ENCODE measurements at regions not wholly inside any gene's neighbourhood (a gene's known extent, or its start where the extent isn't known, plus 50 kb on each side); places are given as distances from the start of the nearest gene placed in this dataset.
"Not testable (repeated sequence)": the region's sequence is repeated elsewhere in the genome, so short reads cannot be mapped to it uniquely, and the experiment has no call there.

DNA sequence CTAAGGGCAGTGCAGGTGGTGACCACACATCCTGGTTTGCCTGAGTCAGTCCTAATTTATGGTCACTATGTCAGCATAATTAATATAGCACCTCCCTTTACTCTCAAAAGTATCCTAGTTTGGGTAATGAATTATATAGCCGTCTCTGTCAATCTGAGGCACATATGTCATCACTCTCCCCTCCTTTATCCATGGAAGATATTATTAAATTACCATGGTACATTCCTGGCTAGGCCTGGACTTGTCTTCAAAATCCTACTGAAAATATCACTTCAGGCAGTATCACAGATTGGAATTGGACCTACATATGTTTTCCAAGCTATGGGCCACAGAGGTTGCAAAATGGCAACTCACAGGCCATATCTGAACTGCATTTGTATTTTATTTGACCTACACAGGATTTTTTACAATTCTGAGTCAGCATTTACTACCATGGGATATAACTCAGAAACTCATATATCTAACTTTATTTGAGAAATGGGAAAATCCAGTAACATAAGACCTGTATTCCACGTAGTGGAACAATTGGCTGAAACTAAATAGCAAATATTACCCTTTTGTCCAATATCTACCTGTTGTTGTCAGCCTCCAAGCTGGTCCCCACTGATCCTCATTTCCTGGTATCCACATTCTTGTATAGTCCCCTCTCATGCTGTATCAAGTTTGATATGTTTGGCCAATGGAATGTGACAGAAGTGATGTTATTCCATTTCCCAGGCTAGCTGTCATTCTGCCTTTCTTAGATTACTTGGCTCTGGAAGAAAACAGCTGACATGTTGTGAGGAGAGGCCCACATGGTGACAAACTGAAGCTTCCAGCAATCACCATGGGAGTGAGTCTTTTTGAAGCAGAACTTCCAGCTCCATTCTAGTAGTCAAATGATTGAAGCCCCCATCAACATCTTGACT lies 102.5 kb upstream of the MDM1 start:
- Mint-ChIP-seq H3K27ac (no peak overlapping the region), H3K9me3 (peaks cover 27% of the 10 kb centered on the region), H3K36me3 (ENCODE audit: low read depth) (peaks cover 33% of the 10 kb centered on the region), H3K4me3 (no peak overlapping the region), H3K4me1 (ENCODE audit: low read depth) (peaks cover 1% of the 10 kb centered on the region), H3K27me3 (ENCODE audit: low read depth) (no peaks in the 10 kb centered on the region)

DNA sequence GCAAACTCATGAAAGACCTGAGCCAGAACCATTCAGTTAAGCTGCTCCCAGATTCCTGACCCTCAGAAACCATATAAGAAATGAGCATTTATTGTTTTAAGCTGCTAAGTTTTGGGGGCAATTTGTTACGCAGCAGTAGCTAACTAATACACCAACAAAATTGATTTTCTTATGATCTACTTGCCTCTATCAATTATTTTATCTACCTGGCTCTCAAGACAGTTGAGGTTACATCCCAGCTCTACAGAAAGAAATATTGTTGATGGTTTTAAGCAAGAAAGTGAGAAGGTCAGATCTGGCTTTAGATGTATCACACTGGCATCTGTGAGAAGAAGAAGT lies 103.1 kb upstream of the MDM1 start:
- peaks cover 27% of the 10 kb centered on the region for H3K9me3 Mint-ChIP-seq
- H3K27me3 Mint-ChIP-seq (ENCODE audit: low read depth) = no peaks in the 10 kb centered on the region
- no peak overlapping the region for H3K4me3 Mint-ChIP-seq
- peaks cover 33% of the 10 kb centered on the region for H3K36me3 Mint-ChIP-seq (ENCODE audit: low read depth)
- no peak overlapping the region for H3K27ac Mint-ChIP-seq
- peaks cover 3% of the 10 kb centered on the region for H3K4me1 Mint-ChIP-seq (ENCODE audit: low read depth)

DNA sequence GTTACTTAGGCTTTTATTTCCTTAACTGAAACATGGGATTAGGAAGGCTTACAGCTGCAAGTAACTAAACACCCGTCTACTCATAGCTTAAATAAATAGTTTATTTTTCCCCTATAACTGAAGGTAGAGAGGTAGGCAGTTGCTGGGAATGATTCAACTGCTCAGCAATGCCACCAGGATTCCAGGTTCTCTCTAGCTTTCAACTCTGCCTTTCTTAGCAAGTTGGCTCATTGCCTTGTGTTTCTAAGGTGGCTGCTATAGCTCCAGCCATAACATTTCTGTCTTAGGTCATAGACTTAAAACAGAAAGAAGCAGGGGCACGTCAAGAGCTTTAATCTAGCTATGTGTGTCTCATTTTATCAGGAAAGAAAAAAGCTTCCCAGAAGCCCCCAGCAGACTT lies 103.7 kb upstream of the MDM1 start:
- Mint-ChIP-seq H3K27ac (no peak overlapping the region), H3K27me3 (ENCODE audit: low read depth) (no peaks in the 10 kb centered on the region), H3K36me3 (ENCODE audit: low read depth) (peaks cover 33% of the 10 kb centered on the region), H3K4me3 (no peak overlapping the region), H3K9me3 (peaks cover 27% of the 10 kb centered on the region), H3K4me1 (ENCODE audit: low read depth) (peaks cover 3% of the 10 kb centered on the region)

DNA sequence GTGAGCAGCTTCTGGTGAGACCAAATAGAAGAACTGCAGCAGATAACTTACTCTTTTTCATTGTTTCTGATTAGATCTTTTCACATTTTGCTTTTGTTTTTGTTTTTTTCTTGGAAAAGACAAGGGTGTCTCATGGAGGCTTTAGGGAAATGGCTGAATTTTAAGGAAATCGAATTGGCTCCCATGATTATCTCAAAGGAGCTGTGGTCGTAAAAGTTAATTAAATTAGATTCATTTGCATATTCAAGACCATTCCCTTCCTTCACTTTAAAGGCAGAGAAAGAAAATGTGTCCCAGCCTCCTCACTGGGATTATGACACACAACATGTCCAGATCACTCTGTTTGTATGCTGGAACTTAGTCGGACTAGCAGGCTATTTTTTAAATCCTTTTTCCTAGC lies 106.4 kb upstream of the MDM1 start:
- Mint-ChIP-seq H3K27me3 (ENCODE audit: low read depth) (no peaks in the 10 kb centered on the region), H3K4me1 (ENCODE audit: low read depth) (peaks cover 25% of the 10 kb centered on the region), H3K9me3 (peaks cover 29% of the 10 kb centered on the region), H3K27ac (no peak overlapping the region), H3K36me3 (ENCODE audit: low read depth) (peaks cover 37% of the 10 kb centered on the region), H3K4me3 (no peak overlapping the region)

DNA sequence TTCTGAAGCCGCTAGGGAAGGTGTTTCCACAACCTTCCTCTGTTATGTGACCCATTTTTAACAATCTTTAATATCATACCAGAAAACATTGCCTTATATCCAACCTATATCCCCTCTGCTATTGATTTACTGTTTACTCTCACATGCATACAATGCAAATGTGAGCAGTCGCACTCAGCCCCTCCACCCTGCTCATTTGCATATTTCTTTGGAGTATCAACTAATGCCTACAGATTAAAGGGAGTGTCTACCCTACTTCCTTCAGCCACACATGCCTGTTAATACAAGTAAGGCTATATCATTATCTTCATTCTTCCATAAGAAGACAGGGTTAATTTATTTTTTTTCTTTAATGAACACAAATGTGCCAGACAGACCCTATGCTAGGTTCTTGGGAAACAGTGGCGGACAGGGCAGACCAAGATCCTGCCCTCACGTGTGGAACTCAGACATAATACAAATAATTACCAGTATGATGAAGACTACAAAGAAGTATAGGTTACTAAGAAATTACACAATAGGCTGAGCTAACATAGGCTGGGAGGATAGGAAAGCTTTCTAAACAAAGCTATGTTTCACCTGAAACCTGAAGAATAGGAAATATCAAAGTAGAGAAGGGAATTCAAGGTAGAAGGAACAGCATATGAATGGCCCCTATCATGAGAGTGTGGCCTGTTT lies 107.3 kb upstream of the MDM1 start:
- Mint-ChIP-seq H3K36me3 (ENCODE audit: low read depth) (peaks cover 36% of the 10 kb centered on the region), H3K9me3 (peaks cover 30% of the 10 kb centered on the region), H3K27me3 (ENCODE audit: low read depth) (no peaks in the 10 kb centered on the region), H3K4me1 (ENCODE audit: low read depth) (peaks cover 25% of the 10 kb centered on the region), H3K27ac (no peak overlapping the region), H3K4me3 (no peak overlapping the region)

DNA sequence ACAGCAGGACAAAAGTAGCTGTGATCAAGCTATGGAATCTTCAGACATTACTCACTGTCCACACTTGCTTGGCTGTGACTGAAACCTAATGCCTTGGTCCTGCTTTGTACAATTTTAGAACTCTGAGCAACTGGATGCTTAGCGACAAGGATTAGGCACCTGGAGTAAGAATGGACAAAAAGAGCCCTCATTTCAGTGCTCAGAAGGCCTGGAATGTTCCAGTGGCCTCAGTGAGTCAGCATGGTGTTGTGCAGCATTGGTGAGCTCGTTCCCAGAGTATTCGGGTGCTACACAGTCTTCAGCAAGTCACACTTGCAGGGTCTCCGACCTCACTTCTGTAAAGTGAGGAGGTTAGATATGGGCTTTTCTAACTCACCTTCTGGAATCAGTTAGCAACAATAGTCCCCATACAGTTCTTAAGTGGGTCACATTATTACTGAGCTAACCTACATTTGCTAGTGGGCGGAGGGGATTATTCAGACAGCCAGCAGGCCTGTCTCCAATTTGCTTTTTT lies 108.0 kb upstream of the MDM1 start:
- Mint-ChIP-seq H3K4me1 (ENCODE audit: low read depth) (peaks cover 26% of the 10 kb centered on the region), H3K9me3 (peaks cover 29% of the 10 kb centered on the region), H3K4me3 (no peak overlapping the region)

DNA sequence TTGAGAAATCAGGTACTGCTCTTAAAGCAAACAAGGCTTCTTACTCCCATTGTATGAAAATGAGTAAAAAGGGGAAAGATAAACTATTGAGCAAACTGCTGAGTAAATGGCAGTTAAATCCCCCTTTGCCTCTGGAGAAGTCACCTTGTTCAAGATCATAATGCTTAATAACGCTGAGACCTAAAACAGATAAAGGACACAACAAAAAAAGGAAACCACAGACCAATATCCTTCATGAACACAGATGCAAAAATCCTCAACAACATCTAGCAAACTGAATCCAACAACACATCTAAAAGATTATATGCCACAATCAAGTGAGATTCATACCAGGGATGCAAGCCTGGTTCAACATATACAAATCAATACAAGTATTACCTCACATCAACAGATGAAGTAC lies 109.0 kb upstream of the MDM1 start:
- peaks cover 33% of the 10 kb centered on the region for H3K4me1 Mint-ChIP-seq (ENCODE audit: low read depth)
- H3K27ac Mint-ChIP-seq = no peak overlapping the region
- peak overlapping the region; percentile 9 for H3K4me3 Mint-ChIP-seq
- H3K9me3 Mint-ChIP-seq = peaks cover 21% of the 10 kb centered on the region
- H3K27me3 Mint-ChIP-seq (ENCODE audit: low read depth) = no peaks in the 10 kb centered on the region
- peaks cover 31% of the 10 kb centered on the region for H3K36me3 Mint-ChIP-seq (ENCODE audit: low read depth)

More for the DNA sequence above, 108.0 kb upstream of the MDM1 start:
- no peaks in the 10 kb centered on the region for H3K27me3 Mint-ChIP-seq (ENCODE audit: low read depth)
- H3K36me3 Mint-ChIP-seq (ENCODE audit: low read depth) = peaks cover 36% of the 10 kb centered on the region
- no peak overlapping the region for H3K27ac Mint-ChIP-seq

DNA sequence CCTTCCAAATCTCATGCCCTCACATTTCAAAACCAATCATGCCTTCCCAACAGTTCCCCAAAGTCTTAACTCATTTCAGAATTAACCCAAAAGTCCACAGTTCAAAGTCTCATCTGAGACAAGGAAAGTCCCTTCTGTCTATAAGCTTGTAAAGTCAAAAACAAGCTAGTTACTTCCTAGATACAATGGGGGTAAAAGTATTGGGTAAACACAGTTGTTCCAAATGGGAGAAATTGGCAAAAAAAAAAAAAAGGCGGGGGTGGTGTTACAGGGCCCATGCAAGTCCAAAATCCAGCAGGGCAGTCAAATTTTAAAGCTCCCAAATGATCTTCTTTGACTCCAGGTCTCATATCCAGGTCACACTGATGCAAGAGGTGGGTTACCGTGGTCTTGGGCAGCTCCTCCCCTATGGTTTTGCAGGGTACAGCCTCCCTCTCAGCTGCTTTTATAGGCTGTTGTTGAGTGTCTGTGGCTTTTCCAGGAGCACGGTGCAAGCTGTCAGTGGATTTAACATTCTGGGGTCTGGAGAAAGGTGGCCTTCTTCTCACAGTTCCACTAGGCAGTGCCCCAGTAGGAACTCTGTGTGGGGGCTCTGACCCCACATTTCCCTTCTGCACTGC lies 110.3 kb upstream of the MDM1 start:
- H3K9me3 Mint-ChIP-seq = peaks cover 19% of the 10 kb centered on the region
- H3K36me3 Mint-ChIP-seq (ENCODE audit: low read depth) = peaks cover 29% of the 10 kb centered on the region
- peak overlapping the region; percentile 43 for H3K27ac Mint-ChIP-seq
- H3K4me1 Mint-ChIP-seq (ENCODE audit: low read depth) = peaks cover 43% of the 10 kb centered on the region
- not testable (repeated sequence) for H3K27me3 Mint-ChIP-seq (ENCODE audit: low read depth)
- H3K4me3 Mint-ChIP-seq = peak overlapping the region; percentile 43

DNA sequence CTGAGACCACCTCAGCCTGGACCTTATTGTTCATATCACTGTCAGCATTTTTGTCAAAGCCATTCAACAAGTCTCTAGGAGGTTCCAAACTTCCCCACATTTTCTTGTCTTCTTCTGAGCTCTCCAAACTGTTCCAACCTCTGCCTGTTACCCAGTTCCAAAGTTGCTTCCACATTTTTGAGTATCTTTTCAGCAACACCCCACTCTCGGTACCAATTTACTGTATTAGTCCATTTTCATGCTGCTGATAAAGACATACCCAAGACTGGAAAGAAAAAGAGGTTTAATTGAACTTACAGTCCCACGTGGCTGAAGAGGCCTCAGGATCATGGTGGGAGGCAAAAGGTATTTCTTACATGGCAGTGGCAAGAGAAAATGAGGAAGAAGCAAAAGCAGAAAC lies 111.5 kb upstream of the MDM1 start:
- H3K27ac Mint-ChIP-seq; H3K4me3 Mint-ChIP-seq; H3K27me3 Mint-ChIP-seq (ENCODE audit: low read depth): not testable (repeated sequence)
- peaks cover 19% of the 10 kb centered on the region for H3K9me3 Mint-ChIP-seq
- peaks cover 25% of the 10 kb centered on the region for H3K36me3 Mint-ChIP-seq (ENCODE audit: low read depth)
- peaks cover 53% of the 10 kb centered on the region for H3K4me1 Mint-ChIP-seq (ENCODE audit: low read depth)

DNA sequence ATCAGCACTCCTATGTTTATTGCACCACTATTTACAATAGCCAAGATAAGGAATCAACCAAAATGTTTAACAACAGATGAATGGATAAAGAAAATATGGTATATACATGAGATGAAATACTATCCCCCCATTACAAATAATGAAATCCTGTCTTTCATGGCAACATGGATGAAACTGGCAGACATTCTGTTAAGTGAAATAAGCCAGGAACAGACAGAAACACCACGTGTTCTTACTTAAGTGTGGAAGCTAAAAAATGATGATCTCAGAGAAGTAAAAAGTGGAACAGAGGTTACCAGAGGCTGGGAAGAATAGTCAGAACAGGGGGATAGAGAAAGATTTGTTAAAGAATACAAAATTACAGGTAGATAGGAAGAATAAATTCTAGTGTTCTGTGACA lies 113.7 kb upstream of the MDM1 start:
- Mint-ChIP-seq H3K36me3 (ENCODE audit: low read depth) (peaks cover 24% of the 10 kb centered on the region), H3K4me1 (ENCODE audit: low read depth) (peaks cover 67% of the 10 kb centered on the region), H3K4me3 (no peak overlapping the region), H3K9me3 (peaks cover 19% of the 10 kb centered on the region), H3K27me3 (ENCODE audit: low read depth) (no peaks in the 10 kb centered on the region), H3K27ac (no peak overlapping the region)

DNA sequence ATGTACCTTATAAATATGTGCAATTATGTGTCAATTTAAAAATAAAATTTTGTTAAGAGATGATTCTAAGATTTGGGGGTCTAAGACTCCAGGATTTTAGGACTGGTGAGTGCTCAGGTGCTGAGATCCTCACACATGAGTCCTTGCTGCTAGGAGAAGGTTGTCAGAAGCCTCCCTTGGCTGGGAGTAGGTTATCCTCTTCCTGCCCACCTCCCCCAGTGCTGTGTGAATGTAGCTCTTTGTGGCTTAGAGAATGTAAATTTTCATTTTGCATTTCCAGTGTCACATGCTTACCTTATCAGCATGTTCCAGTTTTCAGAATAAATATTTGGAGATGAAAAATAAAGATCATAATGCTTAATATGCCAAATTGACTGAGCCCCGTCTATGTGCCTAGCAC lies 114.2 kb upstream of the MDM1 start:
- Mint-ChIP-seq H3K9me3 (peaks cover 19% of the 10 kb centered on the region), H3K4me3 (peak overlapping the region; percentile 11), H3K36me3 (ENCODE audit: low read depth) (peaks cover 21% of the 10 kb centered on the region), H3K27me3 (ENCODE audit: low read depth) (no peaks in the 10 kb centered on the region), H3K4me1 (ENCODE audit: low read depth) (peaks cover 67% of the 10 kb centered on the region), H3K27ac (no peak overlapping the region)

DNA sequence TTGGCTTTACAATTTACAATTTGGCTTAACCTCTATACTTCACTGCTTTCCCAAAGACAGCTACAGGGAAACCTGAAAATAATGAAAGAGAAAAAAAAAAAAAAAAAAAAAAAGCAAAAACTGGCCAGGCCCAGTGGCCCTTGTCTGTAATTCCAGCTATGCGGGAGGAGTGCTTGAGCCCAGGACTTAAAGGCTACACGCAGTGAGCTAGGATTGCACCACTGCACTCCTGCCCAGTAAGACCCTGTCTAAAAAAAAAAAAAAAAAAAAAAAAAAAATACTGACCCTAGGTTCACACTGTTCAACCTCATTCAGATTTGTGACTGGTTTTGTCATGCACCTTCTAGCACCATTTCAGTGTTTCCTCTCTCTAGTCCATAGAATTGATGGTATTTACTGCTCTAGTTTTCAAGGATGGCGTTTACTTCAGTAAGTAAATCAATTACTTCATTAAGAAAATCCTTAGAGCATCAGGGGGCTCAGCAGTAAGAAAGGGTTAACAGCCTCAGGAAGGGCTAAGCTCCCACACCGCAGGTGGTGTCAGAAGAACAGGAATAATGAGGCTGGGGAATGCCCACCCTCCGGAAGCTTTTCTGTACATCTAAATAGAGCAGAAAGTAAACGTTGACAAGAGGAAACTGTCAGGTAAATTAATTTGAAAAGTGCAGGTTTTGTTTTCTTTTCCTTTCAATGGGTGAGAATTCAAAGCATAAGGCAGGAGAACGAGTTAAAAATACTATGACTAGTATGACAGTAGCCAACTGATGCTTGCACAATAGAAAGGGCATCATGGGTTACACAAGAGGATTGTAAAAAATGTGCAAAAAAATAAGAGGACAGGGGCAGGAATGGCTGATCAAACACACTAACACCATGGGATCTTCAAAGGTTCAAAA lies 115.0 kb upstream of the MDM1 start:
- no peaks in the 10 kb centered on the region for H3K27me3 Mint-ChIP-seq (ENCODE audit: low read depth)
- peak overlapping the region; percentile 42 for H3K27ac Mint-ChIP-seq
- peaks cover 19% of the 10 kb centered on the region for H3K9me3 Mint-ChIP-seq
- peaks cover 17% of the 10 kb centered on the region for H3K36me3 Mint-ChIP-seq (ENCODE audit: low read depth)
- peak overlapping the region; percentile 17 for H3K4me3 Mint-ChIP-seq
- H3K4me1 Mint-ChIP-seq (ENCODE audit: low read depth) = peaks cover 68% of the 10 kb centered on the region

DNA sequence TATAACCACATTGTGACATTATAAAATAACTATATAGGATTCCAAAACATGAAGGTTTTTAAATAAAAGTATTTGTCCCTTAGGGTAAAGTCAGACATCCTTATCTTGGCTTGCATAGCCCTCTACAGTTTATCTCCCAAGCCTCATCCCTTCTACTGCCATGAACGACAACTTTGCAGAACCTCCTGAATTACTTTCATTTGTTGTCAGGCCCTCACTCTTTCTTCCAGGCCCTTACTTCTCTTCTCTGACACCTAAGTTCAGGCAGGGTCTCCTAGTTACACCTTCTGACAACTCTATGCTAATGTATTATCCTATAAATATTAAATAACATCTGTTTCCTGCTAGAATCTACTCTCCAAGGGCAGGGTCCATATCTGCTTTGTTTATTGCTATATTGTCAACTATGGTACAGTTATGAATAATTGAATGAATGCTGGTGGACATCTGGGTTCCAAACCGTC lies 115.7 kb upstream of the MDM1 start:
- peaks cover 67% of the 10 kb centered on the region for H3K4me1 Mint-ChIP-seq (ENCODE audit: low read depth)
- H3K4me3 Mint-ChIP-seq = no peak overlapping the region
- H3K27ac Mint-ChIP-seq = peak overlapping the region; percentile 67
- no peaks in the 10 kb centered on the region for H3K27me3 Mint-ChIP-seq (ENCODE audit: low read depth)
- peaks cover 19% of the 10 kb centered on the region for H3K9me3 Mint-ChIP-seq
- peaks cover 15% of the 10 kb centered on the region for H3K36me3 Mint-ChIP-seq (ENCODE audit: low read depth)

DNA sequence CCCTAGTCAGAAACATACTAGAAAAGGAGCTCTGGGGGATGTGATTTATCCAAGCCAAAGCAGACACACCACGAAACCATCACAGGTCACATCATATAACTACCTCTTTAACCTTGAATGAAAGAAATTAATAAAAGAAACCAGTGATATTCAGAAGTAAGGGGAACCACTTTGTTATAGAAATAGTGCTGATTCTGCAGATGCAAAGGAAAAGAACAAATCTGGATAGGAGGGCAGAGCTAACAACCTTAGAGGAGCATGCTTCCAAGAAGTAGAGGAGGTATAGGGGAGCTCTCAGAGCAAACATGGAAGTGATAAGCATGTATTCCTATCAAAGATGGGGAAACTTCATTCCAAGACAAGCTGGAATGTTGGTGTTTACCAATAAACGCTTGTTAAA lies 117.0 kb upstream of the MDM1 start:
- Mint-ChIP-seq H3K9me3 (peaks cover 9% of the 10 kb centered on the region), H3K27ac (peak overlapping the region; percentile 45), H3K4me3 (no peak overlapping the region), H3K27me3 (ENCODE audit: low read depth) (no peaks in the 10 kb centered on the region), H3K36me3 (ENCODE audit: low read depth) (peaks cover 8% of the 10 kb centered on the region), H3K4me1 (ENCODE audit: low read depth) (peaks cover 77% of the 10 kb centered on the region)

Measured in T-helper 1 cell treated with Interleukin-12 subunit alpha and Interleukin-12 subunit beta and Interleukin-4 antibody, amounts not matched to agents 30 μg/mL and 1 μg/mL, for 36 hours (primary cell).